Aorta (tissue), 5 donors: ENCODE measurements at regions not wholly inside any gene's neighbourhood (a gene's known extent, or its start where the extent isn't known, plus 50 kb on each side); places are given as distances from the start of the nearest gene placed in this dataset.

ENCODE experiments used
- ATAC-seq: fragments of 200-7000 bp; cut with Tn5 transposase; one replicate; pipeline ENCODE4 v1.9.1; 2022; ENCODE audit warnings: moderate library complexity; ENCODE audit not compliant: low FRiP score
- DNase-seq, 2 donors: peaks; one replicate each; pipeline ENCODE4 v3.0.0-alpha.2; 2020
- H3K27ac ChIP-seq, 2 donors: one replicate each; pipeline ENCODE4 v1.5.1; 2013; ENCODE audit warnings: low read length in 2 of 2, mild to moderate bottlenecking in 2 of 2, moderate library complexity in 2 of 2, control low read depth in 1 of 2, inconsistent platforms in 1 of 2, low read depth in 1 of 2
- H3K27me3 ChIP-seq, 2 donors: one replicate each; pipeline ENCODE4 v1.6.1; 2013; ENCODE audit warnings: control low read depth in 1 of 2, low read length in 1 of 2, mild to moderate bottlenecking in 1 of 2, moderate library complexity in 1 of 2; ENCODE audit not compliant: insufficient read depth in 2 of 2, control insufficient read depth in 1 of 2
- H3K36me3 ChIP-seq, 2 donors: one replicate each; pipeline ENCODE4 v1.6.1; 2013; ENCODE audit warnings: control low read depth in 1 of 2, low read length in 1 of 2, mild to moderate bottlenecking in 1 of 2; ENCODE audit not compliant: insufficient read depth in 2 of 2, control insufficient read depth in 1 of 2
- H3K4me1 ChIP-seq, 2 donors: one replicate each; pipeline ENCODE4 v1.6.1; 2013; ENCODE audit warnings: low read length in 2 of 2, control low read depth in 1 of 2, mild to moderate bottlenecking in 1 of 2, moderate library complexity in 1 of 2; ENCODE audit not compliant: insufficient read depth in 2 of 2, control insufficient read depth in 1 of 2
- H3K4me3 ChIP-seq, 2 donors: one replicate each; pipeline ENCODE4 v1.5.1; 2013; ENCODE audit warnings: low read length in 2 of 2, control low read depth in 1 of 2, mild to moderate bottlenecking in 1 of 2
- H3K9me3 ChIP-seq: one replicate; pipeline ENCODE4 v1.6.1; 2013; ENCODE audit warnings: mild to moderate bottlenecking, low read length; ENCODE audit not compliant: control insufficient read depth
- WGBS, 2 donors: extraction: QIAGEN DNeasy Blood & Tissue Kit; methylation state at CpG; one replicate each; pipeline ENCODE4 v1.1.7; 2013; 5-methylcytosine and 5-hydroxymethylcytosine counted together
- intact Hi-C, 2 donors: fragments of 100-400 bp; cut with DNase I; formaldehyde crosslinking; loops; one replicate each; pipeline versions ENCODE4 v1.14.2 to v1.15.0; 2022
- donor health status: healthy with polysubstance abuse.
- donor health status: Bipolar disorder and iron deficiency.
- donor health status: DM: no; HTN: no; CAD: no.
- donor health status: DM: no; HTN: no; CAD: no.
- donor health status: DM: yes; HTN: yes; CAD: no.

DNA sequence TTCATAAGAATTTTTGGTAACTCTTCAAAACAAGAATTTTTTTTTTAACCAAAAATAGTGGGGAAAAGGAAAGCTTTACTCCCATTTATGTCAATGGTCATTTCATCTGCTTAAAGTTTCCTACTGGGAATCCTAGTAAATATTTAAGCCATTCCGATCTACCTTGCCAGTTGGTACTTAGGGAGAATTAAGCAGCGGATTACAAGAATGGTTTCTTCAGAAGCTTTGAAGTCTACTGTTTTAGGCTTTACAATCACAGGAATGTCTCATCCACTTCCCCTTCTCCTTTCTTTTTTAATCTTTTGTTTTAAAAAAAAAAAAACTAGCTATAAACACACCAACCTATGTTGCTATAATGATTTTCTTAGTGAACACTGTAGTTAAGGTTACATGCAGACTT, 341.4 kb upstream of the ATP11B start:
- 79 to 89% methylated on average over 2 of the region's 2 CpGs for WGBS, 2 donors
- Histone ChIP-seq H3K27ac (no peak overlapping the region), H3K4me3 (no peak overlapping the region), H3K36me3 (no peaks in the 10 kb centered on the region), H3K4me1 (no peaks in the 10 kb centered on the region), H3K9me3 (no peaks in the 10 kb centered on the region), H3K27me3 (no peaks in the 10 kb centered on the region)
- DNase-seq, result no peak
- no peak for ATAC-seq
- intact Hi-C loops, result no loop called here

DNA sequence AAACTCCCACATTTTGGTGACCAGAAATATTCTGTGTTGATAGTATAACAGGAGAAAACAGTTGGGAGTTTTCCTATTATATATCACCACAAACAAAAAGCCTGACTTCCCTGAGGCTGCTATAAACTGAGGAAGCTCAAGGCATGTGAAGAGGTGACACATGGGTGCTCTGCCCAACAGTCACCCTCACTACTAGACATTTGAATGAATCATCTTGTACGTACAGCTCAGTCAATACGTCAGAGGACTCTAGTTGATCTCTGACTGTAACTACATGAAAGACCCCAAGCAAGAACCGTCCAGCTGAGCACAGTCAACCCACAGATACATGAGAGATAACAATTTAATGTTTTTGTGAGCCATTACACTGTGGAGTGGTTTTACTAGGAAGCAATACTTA, 338.3 kb upstream of the ATP11B start:
- intact Hi-C loops, result no loop called here
- H3K36me3 ChIP-seq, result no peaks in the 10 kb centered on the region
- H3K27me3 ChIP-seq, result no peaks in the 10 kb centered on the region
- no peak overlapping the region for H3K4me3 ChIP-seq
- DNase-seq (no peak), ATAC-seq (no peak)
- WGBS, 2 donors, result 76 to 83% methylated on average over 3 of the region's 3 CpGs
- H3K9me3 ChIP-seq, result no peaks in the 10 kb centered on the region
- H3K27ac ChIP-seq, result no peak overlapping the region
- H3K4me1 ChIP-seq, result no peaks in the 10 kb centered on the region

DNA sequence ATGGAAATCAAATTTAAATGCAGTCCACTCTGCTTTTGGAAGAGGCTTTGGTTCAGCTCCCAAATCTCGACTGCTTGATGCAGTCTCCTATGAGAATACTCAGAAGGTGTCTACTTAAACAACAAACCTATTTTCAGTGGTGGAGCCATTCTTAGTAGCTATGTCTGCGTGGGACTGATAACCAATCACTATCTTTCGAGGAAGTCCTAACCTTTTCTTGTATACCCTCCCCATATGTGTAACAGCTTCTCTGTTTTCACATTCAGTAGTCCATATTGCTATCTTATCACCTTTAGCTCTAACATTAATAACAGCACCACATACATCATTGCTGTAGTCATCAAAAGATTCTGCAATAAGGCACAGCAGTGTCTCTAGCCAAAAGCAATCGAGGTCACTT, 333.0 kb upstream of the ATP11B start:
- intact Hi-C loops, result no loop called here
- H3K27ac ChIP-seq, result no peak overlapping the region

DNA sequence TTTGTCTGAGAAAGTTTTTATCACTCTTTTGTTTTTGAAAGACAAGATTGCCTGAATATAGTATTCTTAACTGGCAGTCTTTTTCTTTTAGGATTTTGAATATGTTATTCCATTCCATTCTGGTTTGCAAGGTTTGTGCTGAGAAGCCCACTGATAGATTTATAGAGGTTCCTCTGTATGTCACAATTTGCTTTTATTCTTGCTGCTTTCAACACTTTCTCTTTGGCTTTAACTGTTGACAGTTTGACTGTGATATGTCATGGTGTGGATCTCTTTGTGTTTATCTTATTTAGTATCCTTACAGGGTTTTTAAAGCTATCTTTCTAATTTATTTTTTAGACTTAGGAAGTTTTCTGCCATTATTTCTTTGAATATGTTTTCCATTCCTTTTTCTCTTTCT, 331.2 kb upstream of the ATP11B start:
- DNase-seq (no peak), ATAC-seq (no peak)
- Histone ChIP-seq H3K4me3 (no peak overlapping the region), H3K27me3 (no peaks in the 10 kb centered on the region), H3K27ac (no peak overlapping the region), H3K4me1 (no peaks in the 10 kb centered on the region), H3K9me3 (peaks cover 1% of the 10 kb centered on the region), H3K36me3 (no peaks in the 10 kb centered on the region)
- intact Hi-C loops, result no loop called here

More for the DNA sequence above, 333.0 kb upstream of the ATP11B start:
- H3K4me1 ChIP-seq, result no peaks in the 10 kb centered on the region
- 63 to 78% methylated on average over 4 of the region's 4 CpGs for WGBS, 2 donors
- no peaks in the 10 kb centered on the region for H3K27me3 ChIP-seq
- no peak overlapping the region for H3K4me3 ChIP-seq
- ATAC-seq, result no peak
- H3K9me3 ChIP-seq, result peaks cover 1% of the 10 kb centered on the region
- DNase-seq, result no peak
- no peaks in the 10 kb centered on the region for H3K36me3 ChIP-seq

DNA sequence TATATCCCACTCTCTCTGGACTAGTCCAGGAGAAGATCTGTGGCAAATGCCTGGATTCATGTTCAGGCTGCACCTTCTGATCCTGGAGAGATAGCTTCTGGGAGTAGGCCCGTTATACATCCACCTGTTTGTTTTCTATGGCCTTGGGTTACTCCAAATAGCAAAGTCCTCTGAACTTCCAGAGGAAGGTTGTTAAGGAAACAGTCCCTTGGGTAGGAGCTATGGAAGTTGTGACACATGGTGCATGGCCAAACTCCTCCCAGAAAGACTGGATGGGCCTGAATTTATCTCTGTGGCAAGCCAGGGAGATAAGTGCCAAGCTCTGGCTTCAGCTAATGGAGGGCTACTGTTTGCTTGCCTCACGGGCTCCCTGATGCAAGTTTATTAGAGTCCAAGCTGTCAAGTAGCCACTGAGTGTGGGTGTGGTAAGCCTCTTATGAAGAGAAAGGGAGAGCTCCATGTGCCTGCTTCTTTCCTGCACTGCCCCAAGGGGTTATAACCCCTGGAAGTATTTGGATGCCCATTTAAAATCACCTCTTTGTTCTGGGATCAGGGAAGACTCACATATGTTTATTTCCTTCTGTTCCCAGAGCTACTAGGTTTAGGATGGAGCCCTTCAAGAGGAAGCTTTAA, 328.7 kb upstream of the ATP11B start:
- intact Hi-C loops, result no loop called here
- no peaks in the 10 kb centered on the region for H3K27me3 ChIP-seq
- no peaks in the 10 kb centered on the region for H3K36me3 ChIP-seq
- WGBS, 2 donors, result 55 to 65% methylated on average over 2 of the region's 2 CpGs
- peaks cover 1% of the 10 kb centered on the region for H3K9me3 ChIP-seq
- no peak overlapping the region for H3K27ac ChIP-seq
- H3K4me3 ChIP-seq, result no peak overlapping the region
- DNase-seq (no peak), ATAC-seq (no peak)
- H3K4me1 ChIP-seq, result no peaks in the 10 kb centered on the region

DNA sequence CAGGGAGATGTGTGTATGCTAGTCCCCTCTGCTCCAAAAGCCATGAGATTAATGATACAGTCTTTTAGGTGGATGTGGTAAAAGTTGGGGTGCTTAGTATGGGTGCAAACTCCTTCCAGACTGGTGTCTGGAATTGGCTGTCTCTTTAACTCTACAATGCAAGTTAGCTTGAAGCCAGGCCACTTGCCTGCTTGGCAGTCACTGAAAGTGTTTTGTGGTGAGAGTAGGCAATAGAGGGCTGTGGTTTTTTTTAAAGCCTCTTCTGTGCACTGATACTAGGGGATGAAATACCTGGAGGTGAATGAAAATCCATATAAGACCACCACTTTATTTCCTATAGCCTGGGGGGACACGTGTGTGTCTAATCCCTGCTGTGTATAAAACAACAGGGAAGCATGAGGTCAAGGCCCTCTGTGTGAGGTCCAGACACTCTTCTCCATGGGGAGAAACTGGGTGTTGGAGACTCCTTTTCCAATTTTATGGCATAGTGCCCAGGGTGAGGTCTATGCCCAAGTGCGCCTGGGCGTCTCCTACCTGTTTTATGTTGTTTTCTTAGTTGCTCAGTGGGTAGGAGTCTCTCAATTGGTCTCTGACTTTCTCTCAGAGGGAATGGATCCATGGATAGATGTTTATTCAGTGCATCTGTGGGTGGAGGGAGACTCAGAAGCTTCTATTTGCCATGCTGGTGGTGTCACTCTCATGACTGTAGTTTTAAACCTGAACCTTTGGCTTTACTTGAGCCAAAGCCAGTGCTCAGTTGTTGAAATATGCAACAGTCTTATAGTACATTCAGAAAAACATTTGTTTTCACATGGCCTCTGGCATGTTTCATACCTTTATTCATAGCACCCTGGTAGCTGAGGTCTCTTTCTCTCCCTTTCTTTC, 327.8 kb upstream of the ATP11B start:
- DNase-seq (no peak), ATAC-seq (no peak)
- no peaks in the 10 kb centered on the region for H3K27me3 ChIP-seq
- 55 to 57% methylated on average over 3 of the region's 3 CpGs for WGBS, 2 donors
- H3K36me3 ChIP-seq, result no peaks in the 10 kb centered on the region
- no peaks in the 10 kb centered on the region for H3K4me1 ChIP-seq
- H3K27ac ChIP-seq, result no peak overlapping the region
- intact Hi-C loops, result no loop called here
- no peak overlapping the region for H3K4me3 ChIP-seq
- H3K9me3 ChIP-seq, result peaks cover 1% of the 10 kb centered on the region

DNA sequence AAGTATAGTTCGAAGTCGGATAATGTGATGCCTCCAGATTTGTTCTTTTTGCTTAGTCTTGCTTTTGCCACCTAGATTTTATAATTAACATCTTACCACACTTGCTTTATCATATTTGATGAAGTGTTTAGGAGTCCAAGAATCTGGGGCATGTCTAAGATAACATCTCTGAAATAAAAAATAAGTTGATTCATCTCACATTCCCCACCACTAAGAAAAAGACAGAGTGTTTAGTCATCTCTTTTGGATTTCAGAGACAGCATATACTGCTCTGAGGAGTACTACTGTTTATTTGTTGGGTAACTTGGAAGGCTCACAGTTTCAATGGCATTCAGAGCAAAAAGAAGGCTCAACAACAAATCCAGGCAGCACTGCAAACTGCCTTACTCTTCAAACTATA, 324.2 kb upstream of the ATP11B start:
- no peak for DNase-seq
- intact Hi-C loops, result no loop called here
- 91 to 93% methylated on average over 2 of the region's 2 CpGs for WGBS, 2 donors

DNA sequence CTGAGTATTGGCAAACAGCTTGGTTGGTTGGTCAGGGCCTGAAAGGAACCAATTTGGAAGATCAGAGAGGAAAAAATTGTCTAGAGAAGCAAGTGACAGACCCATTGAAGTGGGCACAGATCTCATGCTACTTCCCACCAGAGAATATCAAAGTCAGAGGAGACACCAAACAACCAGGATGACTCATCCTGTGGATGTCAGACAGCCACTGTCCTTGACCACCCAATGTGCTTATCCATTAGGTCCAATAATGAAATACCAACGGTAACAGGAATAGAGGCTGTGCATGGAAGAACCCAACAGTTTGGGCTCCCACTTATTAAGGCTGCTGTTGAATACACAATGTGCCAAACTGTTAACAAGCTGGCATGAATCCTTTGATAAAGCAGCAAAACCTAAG, 323.1 kb upstream of the ATP11B start:
- Histone ChIP-seq H3K4me3 (no peak overlapping the region), H3K9me3 (no peaks in the 10 kb centered on the region), H3K27ac (no peak overlapping the region), H3K36me3 (no peaks in the 10 kb centered on the region), H3K27me3 (no peaks in the 10 kb centered on the region), H3K4me1 (no peaks in the 10 kb centered on the region)
- 88% methylated on average over 1 of the region's 1 CpG for WGBS, 2 donors
- intact Hi-C loops, result no loop called here
- ATAC-seq, result no peak
- DNase-seq, result no peak

More for the DNA sequence above, 324.2 kb upstream of the ATP11B start:
- Histone ChIP-seq H3K27me3 (no peaks in the 10 kb centered on the region), H3K4me3 (no peak overlapping the region), H3K36me3 (no peaks in the 10 kb centered on the region), H3K9me3 (no peaks in the 10 kb centered on the region), H3K27ac (no peak overlapping the region), H3K4me1 (no peaks in the 10 kb centered on the region)
- ATAC-seq, result no peak

DNA sequence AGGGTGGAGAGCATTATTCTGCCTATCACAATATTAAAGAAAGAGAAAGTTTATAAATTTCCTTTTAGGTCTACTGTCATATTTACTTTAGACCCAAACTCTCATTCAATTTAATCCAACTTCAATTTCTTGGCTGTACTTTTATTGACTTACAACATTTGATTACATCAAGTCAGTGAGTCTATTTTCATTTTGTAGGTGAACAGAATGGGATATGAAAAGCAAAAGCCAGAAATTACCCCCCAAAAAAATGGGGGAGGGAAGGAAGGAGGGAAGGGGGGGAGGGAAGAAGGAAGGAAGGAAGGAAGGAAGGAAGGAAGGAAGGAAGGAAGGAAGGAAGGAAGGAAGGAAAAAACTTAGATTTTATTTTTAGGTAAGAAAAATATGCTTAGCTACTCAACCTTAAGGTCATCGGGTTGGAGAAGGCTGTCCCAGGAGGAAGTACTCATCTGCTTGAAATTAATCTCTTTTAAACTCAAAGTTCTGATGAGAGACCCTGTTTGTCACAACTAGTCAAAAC, 320.1 kb upstream of the ATP11B start:
- Histone ChIP-seq H3K27ac (no peak overlapping the region), H3K4me1 (no peaks in the 10 kb centered on the region), H3K27me3 (peaks cover 0 to under 1% of the 10 kb centered on the region in 2 donors), H3K36me3 (no peaks in the 10 kb centered on the region), H3K4me3 (no peak overlapping the region), H3K9me3 (no peaks in the 10 kb centered on the region)
- WGBS, 2 donors, result 80 to 82% methylated on average over 1 of the region's 1 CpG
- no peak for DNase-seq
- intact Hi-C loops, result no loop called here
- ATAC-seq, result no peak
